Myocyte (in vitro differentiated cells): ENCODE measurements at regions not wholly inside any gene's neighbourhood (a gene's known extent, or its start where the extent isn't known, plus 50 kb on each side); places are given as distances from the start of the nearest gene placed in this dataset.

Experiments used
- DNase-seq: peaks from one replicate; pipeline ENCODE4 v3.0.0-alpha.2; 2012; ENCODE audit warnings: low read depth

- DNase-seq, result no peak
Measured at GRCh38 chr1:232682248-232682647, 52.3 kb upstream of the SIPA1L2 start.

- peak; percentile 41 for DNase-seq
Measured at GRCh38 chr1:232684371-232685105, 54.6 kb upstream of the SIPA1L2 start.

DNA sequence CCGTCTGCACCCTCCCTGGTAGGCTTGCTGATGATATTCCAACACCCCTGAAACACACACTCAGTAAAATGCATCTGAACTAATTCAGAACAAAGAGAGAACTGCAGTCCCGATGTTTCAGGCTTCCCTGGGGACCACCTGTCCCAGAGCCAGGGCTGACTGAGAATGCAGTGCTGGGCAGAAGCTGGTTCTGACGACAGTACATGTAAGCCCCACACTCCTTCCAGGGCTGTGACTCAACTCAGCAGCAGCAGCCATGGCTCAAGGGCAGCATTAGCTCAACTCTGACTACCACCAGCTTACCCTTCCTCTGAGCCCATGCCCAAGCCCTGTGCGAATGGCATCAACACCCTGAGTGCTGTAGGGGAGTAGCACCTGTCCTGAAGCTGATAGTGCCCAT, 56.4 kb upstream of the SIPA1L2 start:
- DNase-seq, result no peak

DNA sequence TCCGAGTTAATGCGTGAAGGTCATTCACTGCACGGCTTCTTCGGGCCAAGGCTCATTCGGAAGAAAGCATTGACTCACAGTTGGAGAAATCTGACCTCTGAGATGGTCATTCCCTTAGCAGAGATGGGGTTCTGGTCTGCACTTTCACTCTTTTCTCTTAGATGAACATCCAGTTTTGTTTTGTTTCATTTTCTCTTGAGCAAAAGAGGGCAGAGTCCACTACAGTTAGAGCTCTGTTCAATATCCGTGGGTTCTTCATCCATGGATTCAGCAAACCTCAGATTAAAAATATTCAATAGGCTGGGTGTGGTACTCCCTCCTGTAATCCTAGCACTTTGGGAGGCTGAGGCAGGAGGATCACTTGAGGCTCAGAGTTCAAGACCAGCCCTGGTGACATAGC, 57.4 kb upstream of the SIPA1L2 start:
- no peak for DNase-seq

- DNase-seq, result no peak
Measured at GRCh38 chr1:232687728-232688127, 57.8 kb upstream of the SIPA1L2 start.

GRCh38 chr1:232688398-232688797, 58.5 kb upstream of the SIPA1L2 start:
- no peak for DNase-seq

GRCh38 chr1:232689711-232690110, 59.8 kb upstream of the SIPA1L2 start:
- DNase-seq, result no peak

- no peak for DNase-seq
Measured at GRCh38 chr1:232690285-232690935, 60.5 kb upstream of the SIPA1L2 start.

GRCh38 chr1:232694475-232694874, 64.5 kb upstream of the SIPA1L2 start:
- no peak for DNase-seq

- DNase-seq, result no peak
Measured at GRCh38 chr1:232695621-232696385, 65.9 kb upstream of the SIPA1L2 start.

DNA sequence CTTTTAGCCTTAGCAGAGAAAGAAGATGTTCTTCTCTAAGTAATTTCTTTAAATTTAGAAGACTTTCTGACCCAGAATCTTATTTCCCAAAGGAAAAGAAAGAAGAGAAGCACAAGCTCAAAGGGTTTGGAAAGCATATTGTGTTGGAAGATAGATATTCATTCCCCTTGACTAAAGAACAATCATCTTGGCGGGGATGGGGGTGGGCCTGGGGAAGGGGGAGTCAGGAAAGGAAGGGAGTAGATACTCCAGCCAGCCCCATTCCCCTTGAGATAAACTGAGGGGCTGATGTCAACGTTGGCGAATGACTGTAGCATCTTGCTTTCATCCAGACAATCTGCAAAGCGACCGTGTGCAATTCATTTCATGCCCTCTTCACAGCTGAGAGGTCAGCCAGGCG, 66.5 kb upstream of the SIPA1L2 start:
- DNase-seq, result no peak

- DNase-seq, result no peak
Measured at GRCh38 chr1:232697187-232697822, 67.4 kb upstream of the SIPA1L2 start.

GRCh38 chr1:232699814-232700213, 69.9 kb upstream of the SIPA1L2 start:
- DNase-seq, result no peak

GRCh38 chr1:232702911-232703310, 73.0 kb upstream of the SIPA1L2 start:
- DNase-seq, result no peak

GRCh38 chr1:232704256-232704655, 74.3 kb upstream of the SIPA1L2 start:
- no peak for DNase-seq

DNA sequence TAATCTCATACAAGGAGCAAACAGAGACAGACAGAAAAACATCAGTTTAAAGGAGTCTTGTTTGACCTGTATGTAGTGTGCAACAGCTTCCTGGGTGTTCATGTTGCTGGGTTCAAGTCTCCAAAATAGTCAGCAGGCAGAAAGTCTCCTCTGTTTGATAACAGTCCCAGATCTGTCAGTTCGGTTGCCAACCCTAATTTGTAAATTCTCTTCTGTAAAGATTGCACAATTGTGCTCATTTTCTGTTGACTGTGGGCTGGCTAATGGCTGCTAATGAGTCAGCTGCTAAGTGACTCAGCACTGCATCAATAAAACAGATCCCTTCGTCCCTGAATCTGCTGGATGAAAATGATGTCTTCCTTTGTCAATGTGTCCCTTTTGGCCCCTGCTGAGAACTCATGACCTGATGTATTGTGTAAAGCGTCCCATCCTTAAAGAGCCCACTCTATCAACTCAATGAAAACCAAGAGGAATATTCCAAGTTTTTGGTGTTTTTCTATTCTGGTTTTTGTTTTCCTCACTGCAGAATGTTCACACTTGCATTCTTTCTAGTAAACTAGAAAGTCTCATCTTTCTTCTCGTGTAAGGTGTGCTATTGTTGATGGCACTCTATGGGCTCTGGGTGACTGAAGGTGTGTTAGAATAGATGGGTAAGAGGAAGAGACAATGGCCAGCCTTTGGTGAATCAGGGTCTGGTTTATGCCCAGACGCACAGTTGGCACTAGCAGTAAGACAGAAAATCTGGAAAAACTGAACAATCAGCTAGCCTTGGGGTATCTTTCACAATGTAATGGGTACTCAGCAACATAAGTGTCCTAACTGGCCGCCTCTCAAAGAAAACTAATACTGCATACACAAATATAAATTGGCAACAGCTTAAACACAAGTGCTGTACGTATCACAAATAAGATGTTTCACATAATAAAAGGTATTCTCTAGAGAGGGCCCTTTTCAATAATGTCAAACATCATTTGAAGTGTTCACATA, 75.1 kb upstream of the SIPA1L2 start:
- DNase-seq, result peak; percentile 53

DNA sequence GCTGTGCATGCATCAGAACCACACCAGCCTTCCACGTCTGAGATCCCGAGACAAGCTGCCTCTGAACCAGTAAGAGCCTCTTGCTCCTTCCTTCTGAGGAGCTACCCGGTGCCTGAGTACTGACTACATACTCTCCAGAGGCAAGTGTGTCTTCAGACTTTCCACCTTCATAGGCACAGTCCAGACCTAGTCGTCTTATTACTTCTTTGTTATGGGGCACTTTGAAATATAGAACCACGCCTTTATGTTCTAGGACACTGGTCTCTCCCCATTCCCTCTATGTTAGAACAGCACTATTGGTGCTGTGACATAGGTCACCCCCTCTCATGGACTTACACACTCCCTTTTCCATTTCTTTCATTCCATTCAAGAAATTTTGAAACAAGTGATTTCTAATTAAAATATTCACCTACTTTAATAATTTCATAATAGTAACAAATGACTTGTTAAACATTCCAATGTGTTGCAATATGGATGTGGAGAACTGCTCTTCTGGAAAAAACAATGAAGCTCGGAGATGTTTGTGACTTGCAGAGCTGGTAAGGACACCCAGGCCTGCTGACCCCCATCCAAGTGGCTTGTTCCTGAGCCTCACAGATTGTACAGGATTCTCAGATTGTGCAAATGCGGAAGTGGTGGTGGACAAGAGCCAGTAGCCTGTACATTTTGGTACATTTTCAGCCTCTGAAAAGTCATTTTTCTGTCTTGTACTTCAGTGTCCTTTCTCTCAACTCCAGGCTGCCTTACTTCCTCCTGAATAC, 76.1 kb upstream of the SIPA1L2 start:
- DNase-seq, result no peak

DNA sequence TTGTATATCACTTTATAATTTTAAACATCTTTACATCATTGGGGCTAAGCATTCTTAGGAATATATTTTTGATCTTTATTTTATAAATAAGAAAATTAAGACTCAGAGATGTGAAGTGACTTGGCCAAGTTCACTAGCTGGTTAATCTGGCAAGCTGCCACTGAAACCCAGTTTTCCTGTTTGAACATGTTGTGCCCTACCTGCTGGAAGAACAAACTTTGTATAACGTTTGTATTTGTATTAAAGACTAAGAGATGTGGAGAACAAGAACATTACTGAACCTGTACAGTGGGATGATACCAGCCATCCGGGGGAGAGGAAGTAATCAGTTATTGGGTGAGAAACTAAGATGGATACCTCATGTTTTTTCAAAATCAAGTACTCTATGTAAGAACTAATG, 77.2 kb upstream of the SIPA1L2 start:
- no peak for DNase-seq

DNA sequence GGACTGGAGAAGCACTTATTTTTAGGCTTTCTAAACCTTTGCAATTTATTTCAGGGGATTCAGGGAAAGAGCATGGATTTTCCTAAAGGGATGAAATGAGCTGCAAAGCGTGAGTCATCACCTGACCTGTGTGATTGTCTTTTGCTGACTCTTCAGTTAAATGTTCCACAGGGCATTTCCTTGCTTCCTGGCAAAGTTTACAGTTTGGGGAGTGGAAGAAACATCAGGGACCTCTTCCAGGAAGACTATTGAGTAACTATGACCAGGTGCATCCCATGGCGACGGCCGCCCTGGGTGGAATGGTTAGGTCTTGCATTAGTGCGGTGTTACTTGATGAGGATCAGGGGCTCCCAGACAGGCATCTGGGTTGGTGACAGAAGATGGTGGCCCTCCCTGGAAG, 79.5 kb upstream of the SIPA1L2 start:
- DNase-seq, result no peak

- no peak for DNase-seq
Measured at GRCh38 chr1:232711996-232712395, 82.1 kb upstream of the SIPA1L2 start.
